CD4-positive, alpha-beta T cell (primary cell): ENCODE measurements at regions not wholly inside any gene's neighbourhood (a gene's known extent, or its start where the extent isn't known, plus 50 kb on each side); places are given as distances from the start of the nearest gene placed in this dataset.

ENCODE experiments used
- ATAC-seq: fragments of 200-7000 bp; cut with Tn5 transposase; one replicate; pipeline ENCODE4 v1.10.0; 2022; ENCODE audit warnings: mild to moderate bottlenecking; ENCODE audit not compliant: poor library complexity
- CTCF ChIA-PET: fragments of 350-600 bp; sonication (Branson Sonifier 250); formaldehyde crosslinking; loops from one replicate; lab custom pipeline; 2021; ENCODE audit warnings: antibody characterized with exemption, inconsistent platforms; lab: Charles Lee
- POLR2A ChIA-PET: fragments of 350-600 bp; sonication (Branson Sonifier 250); formaldehyde crosslinking; loops from one replicate; lab custom pipeline; 2021; ENCODE audit warnings: antibody characterized with exemption, inconsistent platforms; lab: Charles Lee
- DNase-seq, 14 experiments: peaks; one replicate each; pipeline ENCODE4 v3.0.0-alpha.2; 2013 to 2020; ENCODE audit warnings: mixed read lengths in 2 of 14
- H3K27ac ChIP-seq, 2 donors: one replicate each; pipeline versions ENCODE4 v1.5.1 to v1.7.0; 2013; ENCODE audit warnings: low read length in 2 of 2, low read depth in 1 of 2, mild to moderate bottlenecking in 1 of 2
- H3K27me3 ChIP-seq, 2 experiments: 1 replicate in 1 of 2; 2 replicates in 1 of 2; pipeline versions ENCODE4 v1.6.1 to v1.7.0; 2013; ENCODE audit warnings: low read length in 2 of 2, control low read depth in 1 of 2, mild to moderate bottlenecking in 1 of 2, moderate library complexity in 1 of 2; ENCODE audit not compliant: insufficient read depth in 2 of 2, control insufficient read depth in 1 of 2
- H3K36me3 ChIP-seq: one replicate; pipeline ENCODE4 v1.6.1; 2013; ENCODE audit warnings: low read length, control low read depth; ENCODE audit not compliant: insufficient read depth
- H3K4me1 ChIP-seq: one replicate; pipeline ENCODE4 v1.6.1; 2013; ENCODE audit warnings: low read length, control low read depth; ENCODE audit not compliant: insufficient read depth
- H3K4me3 ChIP-seq: one replicate; pipeline ENCODE4 v1.5.1; 2013; ENCODE audit warnings: mild to moderate bottlenecking, low read length, moderate library complexity
- H3K9me3 ChIP-seq, 2 experiments: 1 replicate in 1 of 2; 2 replicates in 1 of 2; pipeline versions ENCODE4 v1.6.1 to v1.7.0; 2013; ENCODE audit warnings: low read length in 2 of 2, mild to moderate bottlenecking in 2 of 2, control low read depth in 1 of 2, moderate library complexity in 1 of 2; ENCODE audit not compliant: control insufficient read depth in 1 of 2, insufficient read depth in 1 of 2
- H3K27ac Mint-ChIP-seq: one replicate; pipeline ENCODE4 v1.8.0; 2020; ENCODE audit warnings: mixed read lengths
- H3K27me3 Mint-ChIP-seq: one replicate; pipeline ENCODE4 v1.8.0; 2021; ENCODE audit warnings: mixed read lengths
- H3K36me3 Mint-ChIP-seq: one replicate; pipeline ENCODE4 v1.8.0; 2021; ENCODE audit warnings: low read depth, mixed read lengths
- H3K4me1 Mint-ChIP-seq: one replicate; pipeline ENCODE4 v1.8.0; 2021; ENCODE audit warnings: low read depth, mixed read lengths
- H3K4me3 Mint-ChIP-seq: one replicate; pipeline ENCODE4 v1.8.0; 2020; ENCODE audit warnings: mild to moderate bottlenecking, mixed read lengths
- H3K9me3 Mint-ChIP-seq: one replicate; pipeline ENCODE4 v1.8.0; 2020; ENCODE audit warnings: mixed read lengths
- intact Hi-C, 2 experiments: fragments of 100-400 bp; cut with DNase I in 1 of 2; cut with micrococcal nuclease in 1 of 2; formaldehyde crosslinking; loops; one replicate each; pipeline versions ENCODE4 v1.15.1 to v1.9.0; 2023 to 2025; cut with DNase I, micrococcal nuclease
- TF ChIP-seq, protein P1 (sequence below): fragments of 200-600 bp; IDR thresholded peaks from one replicate; pipeline ENCODE4 v1.8.0; 2022; ENCODE audit warnings: antibody characterized with exemption, mild to moderate bottlenecking

DNA sequence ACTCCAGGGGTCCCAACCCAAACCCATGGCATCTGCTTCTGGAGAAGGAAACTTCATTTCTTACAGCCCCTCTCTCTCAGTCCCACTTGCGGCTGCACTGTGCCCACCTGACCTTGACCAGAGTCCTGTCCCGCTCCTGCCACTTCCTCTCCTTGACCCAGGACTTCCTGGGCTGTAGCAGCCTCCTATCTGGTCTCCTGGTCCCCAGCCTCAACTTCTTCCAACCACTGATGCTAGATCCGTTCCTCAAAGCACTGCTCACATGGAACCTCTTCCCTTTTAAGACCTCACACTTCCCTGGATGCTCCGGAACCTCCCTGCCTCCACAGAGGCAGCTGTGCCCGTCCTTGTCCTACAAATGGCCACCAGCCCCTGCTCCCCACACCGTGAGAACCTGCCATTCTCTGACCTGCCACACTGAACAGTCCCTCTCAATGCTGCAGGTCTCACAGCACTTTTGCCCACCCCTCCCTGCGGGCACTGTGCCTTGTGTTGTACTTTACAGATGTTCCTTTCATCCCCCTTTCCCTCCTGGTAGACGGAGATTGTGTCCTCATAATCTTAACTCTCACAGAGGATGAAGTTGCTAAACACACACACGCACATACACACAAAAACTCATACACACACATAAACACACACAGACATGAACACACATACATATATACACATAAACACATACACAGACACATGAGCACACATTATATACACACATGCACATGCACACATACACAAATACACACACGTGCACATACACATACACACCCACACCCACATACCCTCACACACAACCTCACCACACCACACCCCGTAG lies 59.6 kb upstream of the NXT1 start:
- TF ChIP-seq, protein P1, sequence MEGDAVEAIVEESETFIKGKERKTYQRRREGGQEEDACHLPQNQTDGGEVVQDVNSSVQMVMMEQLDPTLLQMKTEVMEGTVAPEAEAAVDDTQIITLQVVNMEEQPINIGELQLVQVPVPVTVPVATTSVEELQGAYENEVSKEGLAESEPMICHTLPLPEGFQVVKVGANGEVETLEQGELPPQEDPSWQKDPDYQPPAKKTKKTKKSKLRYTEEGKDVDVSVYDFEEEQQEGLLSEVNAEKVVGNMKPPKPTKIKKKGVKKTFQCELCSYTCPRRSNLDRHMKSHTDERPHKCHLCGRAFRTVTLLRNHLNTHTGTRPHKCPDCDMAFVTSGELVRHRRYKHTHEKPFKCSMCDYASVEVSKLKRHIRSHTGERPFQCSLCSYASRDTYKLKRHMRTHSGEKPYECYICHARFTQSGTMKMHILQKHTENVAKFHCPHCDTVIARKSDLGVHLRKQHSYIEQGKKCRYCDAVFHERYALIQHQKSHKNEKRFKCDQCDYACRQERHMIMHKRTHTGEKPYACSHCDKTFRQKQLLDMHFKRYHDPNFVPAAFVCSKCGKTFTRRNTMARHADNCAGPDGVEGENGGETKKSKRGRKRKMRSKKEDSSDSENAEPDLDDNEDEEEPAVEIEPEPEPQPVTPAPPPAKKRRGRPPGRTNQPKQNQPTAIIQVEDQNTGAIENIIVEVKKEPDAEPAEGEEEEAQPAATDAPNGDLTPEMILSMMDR = no peak
- Mint-ChIP-seq H3K27ac (no peak overlapping the region), H3K36me3 (no peaks in the 10 kb centered on the region), H3K4me1 (no peaks in the 10 kb centered on the region), H3K27me3 (peaks cover 5% of the 10 kb centered on the region), H3K9me3 (no peaks in the 10 kb centered on the region), H3K4me3 (no peak overlapping the region)
- intact Hi-C loops = no loop called here
- Histone ChIP-seq H3K4me3 (no peak overlapping the region), H3K27ac (no peak overlapping the region), H3K4me1 (no peaks in the 10 kb centered on the region), H3K36me3 (no peaks in the 10 kb centered on the region), H3K27me3 (no peaks in the 10 kb centered on the region), H3K9me3 (no peaks in the 10 kb centered on the region)
- ATAC-seq = no peak
- POLR2A ChIA-PET = no interaction called here
- CTCF ChIA-PET = no interaction called here
- no peak for DNase-seq

DNA sequence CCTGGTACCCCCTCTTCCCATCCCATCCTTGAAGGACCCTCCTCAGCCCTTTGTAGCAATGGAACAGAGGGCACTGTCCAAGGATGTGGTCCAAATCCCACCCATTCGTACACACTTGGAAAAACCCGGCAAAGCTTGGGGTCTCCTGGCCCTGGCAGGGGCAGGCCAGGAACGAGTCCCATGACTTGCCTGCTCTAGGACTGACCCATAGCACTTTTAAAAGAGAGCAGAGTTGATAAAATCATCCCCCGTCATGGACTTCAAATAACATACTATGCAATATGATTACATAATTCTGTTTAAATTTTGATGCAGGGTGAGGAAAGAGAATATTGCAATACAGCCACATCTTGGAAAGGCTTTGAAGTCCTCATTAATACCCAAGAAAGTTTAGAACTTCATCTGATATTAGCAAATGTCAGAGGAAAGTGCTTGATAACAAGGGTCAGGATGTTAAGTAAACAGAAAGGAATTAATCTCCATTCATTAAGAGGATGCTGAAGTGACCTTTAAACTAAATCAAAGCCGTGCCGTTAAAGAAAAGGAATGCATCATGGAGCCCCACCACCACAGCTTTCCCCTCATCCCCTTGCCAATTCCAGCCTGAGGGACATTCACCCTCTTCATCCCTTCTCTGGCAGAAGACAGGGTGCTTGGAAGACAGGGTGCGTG lies 60.7 kb upstream of the NXT1 start:
- Mint-ChIP-seq H3K4me1 (no peaks in the 10 kb centered on the region), H3K27ac (no peak overlapping the region), H3K27me3 (peaks cover 8% of the 10 kb centered on the region), H3K36me3 (no peaks in the 10 kb centered on the region), H3K9me3 (no peaks in the 10 kb centered on the region), H3K4me3 (no peak overlapping the region)
- TF ChIP-seq, protein P1 = no peak
- Histone ChIP-seq H3K9me3 (no peaks in the 10 kb centered on the region), H3K27ac (no peak overlapping the region), H3K4me1 (no peaks in the 10 kb centered on the region), H3K27me3 (no peaks in the 10 kb centered on the region), H3K4me3 (no peak overlapping the region), H3K36me3 (no peaks in the 10 kb centered on the region)
- POLR2A ChIA-PET = no interaction called here
- intact Hi-C loops = no loop called here
- DNase-seq (no peak), ATAC-seq (no peak)
- CTCF ChIA-PET = no interaction called here

DNA sequence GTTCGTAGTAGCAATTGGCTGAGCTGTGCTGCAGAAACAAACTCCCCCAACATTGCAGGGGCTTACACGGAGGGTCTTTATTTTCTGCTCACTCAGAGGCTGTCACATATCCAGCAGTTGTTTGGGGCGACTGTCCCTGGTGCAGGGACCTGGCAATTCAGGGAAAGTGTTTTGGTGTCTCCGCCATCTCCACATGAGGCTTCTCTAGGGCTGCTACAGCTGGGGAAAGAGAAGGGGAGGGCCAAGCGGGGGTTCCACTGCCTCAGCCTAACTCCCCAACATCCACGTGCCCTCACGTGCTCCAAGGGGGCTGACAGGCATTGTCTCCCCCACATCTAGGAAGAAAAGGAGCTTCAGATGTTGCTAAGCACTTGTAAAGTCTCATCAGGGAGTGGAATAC lies 61.3 kb upstream of the NXT1 start:
- POLR2A ChIA-PET = no interaction called here
- H3K27ac ChIP-seq = no peak overlapping the region
- DNase-seq = no peak
- H3K36me3 ChIP-seq = no peaks in the 10 kb centered on the region
- Mint-ChIP-seq H3K27ac (no peak overlapping the region), H3K36me3 (no peaks in the 10 kb centered on the region), H3K4me1 (no peaks in the 10 kb centered on the region), H3K27me3 (peaks cover 14% of the 10 kb centered on the region), H3K9me3 (no peaks in the 10 kb centered on the region), H3K4me3 (no peak overlapping the region)
- CTCF ChIA-PET = no interaction called here
- TF ChIP-seq, protein P1 = no peak
- H3K27me3 ChIP-seq = no peaks in the 10 kb centered on the region
- H3K4me1 ChIP-seq = no peaks in the 10 kb centered on the region
- H3K4me3 ChIP-seq = no peak overlapping the region
- ATAC-seq = no peak
- no peaks in the 10 kb centered on the region for H3K9me3 ChIP-seq
- intact Hi-C loops = no loop called here
